Activated naive CD4-positive, alpha-beta T cell treated with anti-CD3 and anti-CD28 coated beads, Interleukin-2, amount 10 ng/mL, durations not matched to agents 7 days and 5 days (primary cell): ENCODE measurements at regions not wholly inside any gene's neighbourhood (a gene's known extent, or its start where the extent isn't known, plus 50 kb on each side); places are given as distances from the start of the nearest gene placed in this dataset.
"Not testable (repeated sequence)": the region's sequence is repeated elsewhere in the genome, so short reads cannot be mapped to it uniquely, and the experiment has no call there.

Source experiments
- CTCF ChIA-PET: fragments of 350-600 bp; sonication (Branson Sonifier 250); formaldehyde crosslinking; loops from one replicate; lab custom pipeline; 2021; ENCODE audit warnings: antibody characterized with exemption; lab: Charles Lee
- DNase-seq: peaks from one replicate; pipeline ENCODE4 v3.0.0-alpha.2; 2020
- H3K27ac Mint-ChIP-seq: one replicate; pipeline ENCODE4 v1.8.0; 2021; ENCODE audit warnings: mild to moderate bottlenecking, moderate library complexity, mixed read lengths
- H3K27me3 Mint-ChIP-seq: one replicate; pipeline ENCODE4 v1.8.0; 2021; ENCODE audit warnings: mild to moderate bottlenecking, mixed read lengths
- H3K36me3 Mint-ChIP-seq: one replicate; pipeline ENCODE4 v1.8.0; 2021; ENCODE audit warnings: mixed read lengths
- H3K4me1 Mint-ChIP-seq: one replicate; pipeline ENCODE4 v1.8.0; 2021; ENCODE audit warnings: mixed read lengths
- H3K4me3 Mint-ChIP-seq: one replicate; pipeline ENCODE4 v1.8.0; 2021; ENCODE audit warnings: mild to moderate bottlenecking, moderate library complexity, mixed read lengths
- H3K9me3 Mint-ChIP-seq: one replicate; pipeline ENCODE4 v1.8.0; 2021; ENCODE audit warnings: mixed read lengths

DNA sequence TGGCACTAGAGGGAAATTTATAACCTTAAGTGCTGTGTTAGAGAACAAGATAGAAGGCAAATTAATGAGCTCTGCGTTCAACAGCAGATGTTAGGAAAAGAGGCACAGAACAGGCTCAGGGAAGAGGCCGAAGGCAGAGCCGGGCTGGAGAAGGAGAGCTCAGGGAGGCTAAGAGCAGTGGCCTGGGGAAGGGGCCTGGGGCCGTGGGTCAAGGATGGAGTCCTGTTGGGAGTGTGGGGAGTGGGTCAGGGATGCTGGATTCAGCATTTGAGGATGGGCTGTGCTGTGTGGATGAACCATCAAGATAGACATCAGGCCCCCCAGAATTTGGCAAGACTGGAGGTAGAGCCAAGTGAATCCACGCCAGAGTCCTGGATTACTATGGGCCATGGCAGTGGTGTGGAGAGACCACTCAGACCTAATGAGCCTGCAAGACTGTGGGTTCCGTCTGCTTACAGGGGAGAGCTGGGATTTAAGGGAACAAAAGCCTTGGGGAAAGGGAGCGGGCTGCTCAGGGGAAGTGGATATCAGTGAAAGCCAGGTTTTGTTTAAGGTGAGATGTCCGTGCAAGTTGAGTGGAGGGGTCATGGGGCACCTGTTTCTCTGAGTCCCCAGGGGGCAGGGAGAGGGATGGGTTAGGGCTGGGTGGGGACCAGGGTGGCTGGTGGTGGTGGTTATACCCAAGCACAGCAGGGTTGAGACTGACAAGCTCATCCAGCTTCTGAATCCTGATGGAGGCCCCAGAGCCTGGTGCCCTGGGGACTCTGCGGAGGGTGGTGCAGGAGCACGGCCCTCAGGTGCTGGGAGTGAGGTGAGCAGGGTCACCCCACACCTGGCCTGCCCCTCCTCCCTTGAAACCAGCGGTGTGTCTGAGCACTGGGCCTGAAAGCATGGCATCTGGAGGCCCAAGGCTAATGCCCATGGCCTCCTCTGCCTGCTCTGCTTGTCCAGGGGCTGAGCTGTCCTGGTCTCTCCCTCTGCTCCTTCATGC lies 101.7 kb downstream of the BMS1 start:
- Mint-ChIP-seq H3K36me3 (peaks cover 1% of the 10 kb centered on the region), H3K4me1 (no peaks in the 10 kb centered on the region), H3K27me3 (peaks cover 19% of the 10 kb centered on the region), H3K4me3 (no peak overlapping the region), H3K9me3 (peaks cover 11% of the 10 kb centered on the region), H3K27ac (no peak overlapping the region)
- CTCF ChIA-PET: no interaction called here
- no peak for DNase-seq

DNA sequence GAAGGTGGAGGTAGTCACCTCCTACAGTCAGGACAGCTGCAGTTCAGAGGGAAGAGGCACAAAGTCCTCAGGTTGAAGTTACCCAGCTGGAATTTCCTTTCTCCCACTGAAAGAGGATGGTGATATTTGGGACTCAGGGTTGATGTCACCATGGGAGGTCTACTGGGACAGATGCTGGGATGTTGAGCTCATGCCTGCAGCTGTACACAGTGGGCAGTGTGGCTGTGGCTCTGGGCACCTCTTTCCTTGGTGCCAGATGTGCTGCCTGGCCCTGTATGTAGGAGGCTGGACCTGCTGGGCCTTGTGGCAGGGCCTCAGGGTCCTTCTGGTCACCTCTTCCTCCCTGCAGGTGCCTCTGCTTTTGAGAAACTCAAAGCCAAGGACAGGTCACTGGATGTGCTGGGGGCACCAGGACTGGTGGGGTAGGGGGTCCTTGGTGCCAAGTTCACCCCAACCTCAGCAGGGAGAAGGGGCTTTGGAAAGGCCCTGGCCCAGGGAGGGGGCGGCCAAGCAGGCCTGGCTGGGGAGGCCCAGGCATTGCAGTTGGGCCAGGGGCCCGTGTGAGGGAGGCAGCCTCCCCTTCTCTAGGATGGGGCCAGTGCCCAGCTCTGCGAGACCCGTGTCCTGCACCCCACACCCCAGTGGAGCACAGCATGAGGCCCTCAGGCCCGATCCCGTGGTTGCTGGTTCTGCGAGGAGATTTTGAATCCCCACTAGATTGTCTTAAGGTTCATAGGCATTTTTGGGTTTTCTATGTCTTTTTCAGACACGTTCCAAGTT lies 103.1 kb downstream of the BMS1 start:
- Mint-ChIP-seq H3K27ac (no peak overlapping the region), H3K36me3 (peaks cover 1% of the 10 kb centered on the region), H3K4me1 (no peaks in the 10 kb centered on the region), H3K9me3 (peaks cover 11% of the 10 kb centered on the region), H3K27me3 (peaks cover 15% of the 10 kb centered on the region), H3K4me3 (no peak overlapping the region)
- CTCF ChIA-PET: no interaction called here
- DNase-seq: no peak

DNA sequence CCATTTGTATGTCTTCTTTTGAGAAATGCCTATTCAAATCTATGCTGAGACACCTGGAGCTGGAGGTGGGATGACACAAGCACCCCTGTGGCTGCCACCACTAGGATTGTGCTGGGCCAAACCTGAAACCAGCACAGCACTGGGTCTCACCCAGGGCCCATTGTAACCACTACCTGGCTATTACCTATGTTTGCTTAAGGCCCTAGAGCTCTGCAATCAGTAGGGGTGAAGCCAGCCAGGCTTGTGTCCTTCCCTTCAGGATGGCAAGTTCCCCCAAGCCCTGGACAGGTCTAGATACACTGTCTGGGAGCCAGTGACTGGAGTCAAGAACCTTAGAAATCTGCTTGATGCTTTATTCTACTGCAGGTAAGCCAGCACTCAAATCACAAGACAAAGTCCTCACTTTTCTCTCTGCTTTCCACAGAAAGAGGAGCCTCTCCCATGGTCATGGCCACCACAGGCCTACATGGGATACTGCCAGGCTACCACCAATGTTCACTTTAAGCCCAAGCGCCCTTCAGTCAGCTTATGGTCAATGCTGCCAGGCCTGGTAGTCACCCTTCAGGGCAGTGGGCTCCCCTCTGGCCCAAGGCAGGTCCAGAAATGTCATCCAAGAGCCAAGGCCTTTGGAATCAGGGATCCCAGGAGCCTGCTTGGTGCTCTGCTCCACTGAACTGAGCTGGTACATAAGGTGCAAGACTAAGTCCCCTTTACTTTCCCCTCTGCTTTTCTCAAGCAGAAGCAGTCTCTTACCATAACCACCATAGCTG lies 105.3 kb downstream of the BMS1 start:
- no peaks in the 10 kb centered on the region for H3K4me1 Mint-ChIP-seq
- CTCF ChIA-PET: no interaction called here

DNA sequence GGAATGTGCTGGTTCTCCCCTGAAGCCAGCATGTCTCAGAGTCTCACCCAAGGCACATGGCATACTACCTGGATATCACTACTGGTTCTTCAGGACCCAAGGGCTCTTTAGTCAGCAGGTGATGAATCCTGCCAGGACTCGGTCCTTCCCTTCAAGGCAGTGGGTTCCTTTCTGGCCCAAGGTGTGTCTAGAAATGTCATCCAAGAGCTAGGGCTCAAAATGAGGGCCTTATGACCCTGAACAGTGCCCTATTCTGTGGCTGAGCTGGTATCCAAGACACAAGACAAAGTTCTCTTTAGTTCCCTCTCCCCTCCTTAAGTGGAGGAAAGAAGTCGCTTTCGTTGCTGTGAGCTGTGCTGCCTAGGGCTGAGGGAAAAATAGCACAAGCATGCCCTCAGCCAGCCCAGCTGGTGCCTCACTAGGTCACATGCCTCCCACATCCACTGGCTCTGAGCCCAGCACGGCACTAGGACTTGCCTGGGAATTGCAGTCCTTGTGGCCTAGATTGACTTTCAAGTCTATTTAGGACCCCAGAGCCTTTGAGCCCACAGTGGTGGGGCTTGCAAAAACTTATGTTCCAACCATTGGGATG lies 106.0 kb downstream of the BMS1 start:
- no peaks in the 10 kb centered on the region for H3K9me3 Mint-ChIP-seq
- no peak overlapping the region for H3K27ac Mint-ChIP-seq
- no peaks in the 10 kb centered on the region for H3K36me3 Mint-ChIP-seq
- H3K4me1 Mint-ChIP-seq: no peaks in the 10 kb centered on the region
- peaks cover 7% of the 10 kb centered on the region for H3K27me3 Mint-ChIP-seq
- DNase-seq: no peak
- CTCF ChIA-PET: no interaction called here
- H3K4me3 Mint-ChIP-seq: no peak overlapping the region

More for the DNA sequence above, 105.3 kb downstream of the BMS1 start:
- no peak for DNase-seq
- no peak overlapping the region for H3K4me3 Mint-ChIP-seq
- peaks cover 2% of the 10 kb centered on the region for H3K9me3 Mint-ChIP-seq
- peaks cover 1% of the 10 kb centered on the region for H3K36me3 Mint-ChIP-seq
- H3K27me3 Mint-ChIP-seq: peaks cover 5% of the 10 kb centered on the region
- no peak overlapping the region for H3K27ac Mint-ChIP-seq

DNA sequence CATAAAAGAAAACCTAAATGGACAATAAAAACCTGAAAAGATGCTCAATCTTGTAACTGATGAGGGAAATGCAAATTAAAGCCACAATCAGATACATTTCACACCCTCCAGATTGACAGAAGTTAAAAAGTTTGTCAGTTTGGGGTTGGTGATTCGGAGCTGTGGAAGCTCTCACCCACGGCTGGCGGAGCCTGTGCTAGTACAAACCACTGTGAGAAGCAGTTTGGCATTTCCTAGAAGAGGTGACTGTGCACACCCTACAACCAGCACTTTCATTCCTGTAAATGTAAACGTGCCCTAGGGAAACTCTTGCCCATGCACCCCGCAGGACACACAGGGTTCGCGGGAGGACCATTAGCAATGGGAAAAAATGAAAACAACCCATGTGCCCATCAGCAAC lies 114.1 kb downstream of the BMS1 start:
- Mint-ChIP-seq H3K4me3 (no peak overlapping the region), H3K27me3 (peaks cover 54% of the 10 kb centered on the region), H3K27ac (no peak overlapping the region), H3K9me3 (peaks cover 13% of the 10 kb centered on the region), H3K4me1 (no peaks in the 10 kb centered on the region), H3K36me3 (peaks cover 3% of the 10 kb centered on the region)
- CTCF ChIA-PET: no interaction called here
- DNase-seq: no peak

DNA sequence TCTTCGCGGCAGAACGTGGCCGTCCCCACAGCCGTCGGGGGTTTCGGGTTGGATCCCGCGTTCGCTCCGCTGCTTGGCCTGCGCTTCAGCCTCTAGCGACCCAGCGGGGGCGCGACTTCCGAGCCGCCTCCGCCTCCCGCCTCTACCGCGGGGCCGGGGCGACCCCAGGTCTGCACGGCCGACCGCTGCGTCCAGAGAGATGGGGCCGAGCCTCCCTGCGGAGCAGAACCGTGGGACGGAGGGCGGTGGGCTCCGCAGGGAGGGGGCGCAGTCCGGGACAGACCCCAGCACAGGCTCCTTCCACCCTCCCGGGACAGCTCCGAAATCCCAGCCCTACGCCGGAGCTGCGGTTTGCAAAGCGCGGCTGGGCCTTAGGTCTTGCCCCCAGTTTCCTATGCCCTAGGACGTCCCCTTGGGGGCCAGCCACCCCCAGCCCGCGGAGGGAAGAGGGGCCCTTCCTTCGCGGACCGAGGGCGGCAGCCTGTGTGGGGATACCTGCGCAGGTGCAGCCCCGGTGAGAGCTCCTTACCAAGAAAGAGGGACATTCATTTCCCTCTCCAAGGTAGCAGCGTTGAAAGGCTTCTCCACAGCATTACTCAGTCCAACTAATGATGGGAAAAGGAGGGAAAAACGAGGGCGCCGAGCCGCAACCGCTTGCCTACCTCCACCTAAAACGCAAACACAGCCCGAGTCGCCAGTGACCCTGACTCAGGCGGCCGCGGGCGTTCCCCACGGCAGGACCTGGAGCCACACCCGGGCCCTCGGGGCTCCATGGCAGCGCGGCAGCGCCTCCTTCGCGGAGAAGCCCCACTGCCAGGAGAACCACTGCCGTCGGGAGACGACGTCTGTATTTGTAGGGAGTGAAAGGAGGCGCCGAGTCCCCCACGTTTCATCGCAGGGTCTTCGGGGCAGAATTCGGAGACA lies 115.7 kb downstream of the BMS1 start:
- H3K9me3 Mint-ChIP-seq: peaks cover 13% of the 10 kb centered on the region
- no peak for DNase-seq
- H3K4me3 Mint-ChIP-seq: no peak overlapping the region
- H3K27ac Mint-ChIP-seq: no peak overlapping the region
- no peaks in the 10 kb centered on the region for H3K4me1 Mint-ChIP-seq
- CTCF ChIA-PET: no interaction called here
- H3K36me3 Mint-ChIP-seq: peaks cover 3% of the 10 kb centered on the region
- H3K27me3 Mint-ChIP-seq: peaks cover 54% of the 10 kb centered on the region

DNA sequence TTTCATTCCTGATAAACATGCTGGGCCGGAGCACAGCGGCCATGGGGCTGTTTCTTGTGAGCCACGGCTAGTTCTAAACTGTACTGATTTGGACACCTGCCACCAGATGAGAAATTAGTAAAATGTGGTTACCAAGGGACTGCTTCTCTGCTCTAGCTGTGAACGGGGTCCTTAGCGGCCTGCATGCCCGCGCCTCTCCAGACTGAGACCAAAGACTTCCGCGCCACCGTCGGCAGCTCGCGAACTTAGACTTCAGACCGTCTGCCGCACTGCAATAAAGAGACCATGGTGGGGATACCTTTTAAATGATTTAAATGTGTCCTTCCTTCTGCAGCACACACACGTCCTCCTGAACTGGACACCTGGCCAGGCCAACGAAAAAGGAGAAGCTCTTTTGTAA lies 116.4 kb downstream of the BMS1 start:
- Mint-ChIP-seq H3K9me3 (peaks cover 13% of the 10 kb centered on the region), H3K36me3 (peaks cover 3% of the 10 kb centered on the region), H3K4me3 (no peak overlapping the region), H3K4me1 (no peaks in the 10 kb centered on the region), H3K27me3 (peaks cover 47% of the 10 kb centered on the region), H3K27ac (no peak overlapping the region)
- CTCF ChIA-PET: no interaction called here
- no peak for DNase-seq

DNA sequence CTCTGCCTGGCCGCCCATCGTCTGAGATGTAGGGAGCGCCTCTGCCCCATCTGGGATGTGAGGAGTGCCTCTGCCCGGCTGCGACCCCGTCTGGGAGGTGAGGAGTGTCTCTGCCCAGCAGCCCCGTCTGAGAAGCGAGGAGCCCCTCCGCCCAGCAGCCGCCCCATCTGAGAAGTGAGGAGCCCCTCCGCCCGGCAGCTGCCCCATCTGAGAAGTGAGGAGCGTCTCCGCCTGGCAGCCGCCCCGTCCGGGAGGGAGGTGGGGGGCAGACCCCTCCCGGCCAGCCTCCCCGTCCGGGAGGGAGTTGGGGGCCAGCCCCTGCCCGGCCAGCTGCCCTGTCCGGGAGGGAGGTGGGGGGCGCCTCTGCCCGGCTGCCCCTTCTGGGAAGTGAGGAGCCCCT lies 117.8 kb downstream of the BMS1 start:
- H3K4me3 Mint-ChIP-seq, DNase-seq, H3K27ac Mint-ChIP-seq, H3K4me1 Mint-ChIP-seq, CTCF ChIA-PET, H3K36me3 Mint-ChIP-seq: not testable (repeated sequence)
- peaks cover 47% of the 10 kb centered on the region for H3K27me3 Mint-ChIP-seq
- peaks cover 14% of the 10 kb centered on the region for H3K9me3 Mint-ChIP-seq

DNA sequence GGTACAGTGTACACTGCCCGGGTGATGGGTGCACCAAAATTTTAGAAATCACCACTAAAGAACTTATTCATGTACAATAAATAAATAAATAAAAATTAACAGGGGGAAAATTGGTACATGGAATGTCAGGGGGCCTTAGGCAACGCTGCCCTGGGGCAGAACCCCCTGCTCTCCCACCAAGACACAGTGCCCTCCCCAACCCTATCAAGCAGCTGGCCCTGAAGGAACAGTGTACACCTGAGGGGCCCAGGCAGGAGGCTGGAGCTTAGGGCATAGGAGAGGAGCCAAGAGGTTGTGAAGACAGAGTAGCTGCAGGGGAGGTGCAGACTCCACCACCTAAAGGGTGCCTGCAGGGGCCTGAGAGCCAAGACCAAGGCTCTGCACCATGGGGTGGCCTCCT lies 128.8 kb downstream of the BMS1 start:
- no peak for DNase-seq
- Mint-ChIP-seq H3K27me3 (peaks cover 4% of the 10 kb centered on the region), H3K4me3 (no peak overlapping the region), H3K27ac (no peak overlapping the region), H3K9me3 (peaks cover 5% of the 10 kb centered on the region), H3K36me3 (no peaks in the 10 kb centered on the region), H3K4me1 (no peaks in the 10 kb centered on the region)
- CTCF ChIA-PET: no interaction called here

DNA sequence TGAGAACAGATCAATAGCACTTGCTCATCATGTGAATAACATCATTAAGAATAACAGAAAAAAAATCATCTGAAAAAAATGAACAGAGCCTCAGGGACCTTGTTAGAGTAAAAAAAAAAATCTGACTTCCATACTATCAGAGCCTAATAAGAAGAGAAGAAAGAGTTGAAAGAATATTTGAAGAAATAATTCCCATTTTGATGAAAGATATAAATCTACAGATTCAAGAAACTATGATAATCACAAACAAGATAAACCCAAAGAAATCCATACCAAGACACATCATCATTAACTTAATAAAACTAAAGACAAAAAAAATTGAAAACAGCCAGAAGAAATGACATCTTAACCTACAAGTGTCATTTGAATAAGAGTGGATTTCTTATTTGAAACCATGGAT lies 134.4 kb downstream of the BMS1 start:
- DNase-seq: no peak
- Mint-ChIP-seq H3K27ac (no peak overlapping the region), H3K4me3 (no peak overlapping the region), H3K9me3 (peaks cover 12% of the 10 kb centered on the region), H3K4me1 (peaks cover 9% of the 10 kb centered on the region), H3K36me3 (no peaks in the 10 kb centered on the region), H3K27me3 (peaks cover 4% of the 10 kb centered on the region)
- CTCF ChIA-PET: no interaction called here

DNA sequence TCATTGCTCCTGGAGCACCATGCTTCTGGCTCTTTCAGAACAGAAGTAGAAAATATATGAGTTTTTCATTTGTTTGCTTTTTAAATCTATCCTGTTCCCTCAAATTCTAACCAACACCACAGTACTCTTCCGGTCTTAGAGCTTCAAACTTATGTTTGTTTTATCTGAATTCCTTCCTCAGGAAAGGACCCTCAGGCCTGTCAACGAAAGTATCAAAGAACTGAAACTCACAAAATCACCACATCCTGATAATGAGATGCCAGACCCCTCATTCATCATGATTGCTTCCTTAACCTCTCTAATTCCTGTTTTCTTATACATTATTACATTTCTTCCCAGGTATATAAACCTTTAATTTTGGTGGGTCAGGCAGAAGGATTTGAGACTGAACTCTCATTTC lies 135.2 kb downstream of the BMS1 start:
- no peaks in the 10 kb centered on the region for H3K36me3 Mint-ChIP-seq
- no peak overlapping the region for H3K27ac Mint-ChIP-seq
- DNase-seq: no peak
- H3K9me3 Mint-ChIP-seq: peaks cover 12% of the 10 kb centered on the region
- H3K27me3 Mint-ChIP-seq: peaks cover 5% of the 10 kb centered on the region
- H3K4me1 Mint-ChIP-seq: peaks cover 9% of the 10 kb centered on the region
- CTCF ChIA-PET: no interaction called here
- H3K4me3 Mint-ChIP-seq: no peak overlapping the region

DNA sequence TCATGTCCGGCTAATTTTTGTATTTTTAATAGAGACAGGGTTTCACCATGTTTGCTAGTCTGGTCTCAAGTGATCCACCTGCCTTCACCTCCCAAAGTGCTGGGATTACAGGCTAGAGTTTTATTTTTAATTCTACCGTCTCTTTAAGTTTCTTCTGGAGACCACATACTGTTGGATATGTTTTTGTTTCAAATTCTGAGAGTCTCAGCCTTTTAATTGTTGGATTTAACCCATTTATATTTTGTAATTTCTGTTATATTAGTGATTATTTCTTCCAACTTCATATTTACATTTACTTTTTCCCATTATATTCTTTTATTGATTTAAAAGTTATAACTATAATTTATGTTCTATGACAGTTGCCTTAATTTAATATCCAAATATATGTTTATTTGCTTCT lies 139.4 kb downstream of the BMS1 start:
- peaks cover 9% of the 10 kb centered on the region for H3K4me1 Mint-ChIP-seq

DNA sequence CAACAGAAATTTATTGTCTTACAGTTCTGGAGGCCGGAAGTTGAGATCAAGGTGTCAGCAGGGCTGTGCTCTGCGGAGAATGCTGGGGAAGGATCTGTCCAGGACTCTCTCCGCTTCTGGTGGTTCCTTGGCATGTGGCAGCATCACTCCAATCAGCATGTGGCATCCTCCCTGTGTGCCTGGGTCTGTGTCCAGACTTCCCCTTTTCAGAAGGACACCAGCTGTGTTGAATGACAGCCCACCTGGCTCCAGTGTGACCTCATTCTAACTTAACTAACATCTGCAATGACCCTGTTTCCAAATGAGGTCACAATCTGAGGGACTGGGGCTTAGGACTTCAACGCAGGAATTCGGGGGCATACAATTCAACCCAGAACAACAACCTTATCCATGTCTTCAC lies 141.9 kb downstream of the BMS1 start:
- Mint-ChIP-seq H3K9me3 (no peaks in the 10 kb centered on the region), H3K27ac (no peak overlapping the region), H3K36me3 (no peaks in the 10 kb centered on the region), H3K4me3 (no peak overlapping the region), H3K27me3 (peaks cover 11% of the 10 kb centered on the region), H3K4me1 (no peaks in the 10 kb centered on the region)
- CTCF ChIA-PET: no interaction called here
- DNase-seq: no peak

More for the DNA sequence above, 139.4 kb downstream of the BMS1 start:
- Mint-ChIP-seq H3K27ac (no peak overlapping the region), H3K9me3 (peaks cover 5% of the 10 kb centered on the region), H3K36me3 (no peaks in the 10 kb centered on the region), H3K4me3 (no peak overlapping the region), H3K27me3 (peaks cover 11% of the 10 kb centered on the region)
- DNase-seq: no peak
- CTCF ChIA-PET: no interaction called here
